HG03139 (cell line): ENCODE measurements at regions not wholly inside any gene's neighbourhood (a gene's known extent, or its start where the extent isn't known, plus 50 kb on each side); places are given as distances from the start of the nearest gene placed in this dataset.
"Not testable (repeated sequence)": the region's sequence is repeated elsewhere in the genome, so short reads cannot be mapped to it uniquely, and the experiment has no call there.

Experiments
- ATAC-seq: cut with Tn5 transposase; IDR thresholded peaks from one replicate; pipeline ENCODE4 v1.9.1; 2021; ENCODE audit not compliant: unreplicated experiment

- no peak for ATAC-seq
These were observed 142.9 kb upstream of the PFKP start for GRCh38 chr10:2924431-2924830.

GRCh38 chr10:2921956-2922680, 145.2 kb upstream of the PFKP start:
- no peak for ATAC-seq

- ATAC-seq, result no peak
These were observed 146.7 kb upstream of the PFKP start for GRCh38 chr10:2920637-2921036.

GRCh38 chr10:2920168-2920567, 147.2 kb upstream of the PFKP start:
- no peak for ATAC-seq

- no peak for ATAC-seq
These were observed 148.3 kb upstream of the PFKP start for GRCh38 chr10:2919016-2919415.

- no peak for ATAC-seq
These were observed 148.9 kb upstream of the PFKP start for GRCh38 chr10:2918489-2918888.

GRCh38 chr10:2917926-2918325, 149.4 kb upstream of the PFKP start:
- no peak for ATAC-seq

GRCh38 chr10:2915412-2915811, 151.9 kb upstream of the PFKP start:
- ATAC-seq, result no peak

GRCh38 chr10:2914741-2915140, 152.6 kb upstream of the PFKP start:
- ATAC-seq, result no peak

GRCh38 chr10:2913474-2913873, 153.9 kb upstream of the PFKP start:
- no peak for ATAC-seq

GRCh38 chr10:2910656-2911055, 156.7 kb upstream of the PFKP start:
- no peak for ATAC-seq

GRCh38 chr10:2909921-2910320, 157.4 kb upstream of the PFKP start:
- ATAC-seq, result no peak

GRCh38 chr10:2908851-2909630, 158.3 kb upstream of the PFKP start:
- ATAC-seq, result no peak

GRCh38 chr10:2906974-2907373, 160.4 kb upstream of the PFKP start:
- no peak for ATAC-seq

- ATAC-seq, result no peak
These were observed 161.5 kb upstream of the PFKP start for GRCh38 chr10:2905851-2906250.

- no peak for ATAC-seq
These were observed 166.8 kb upstream of the PFKP start for GRCh38 chr10:2900530-2900929.

- no peak for ATAC-seq
These were observed 167.9 kb upstream of the PFKP start for GRCh38 chr10:2899246-2899951.

- no peak for ATAC-seq
These were observed 168.9 kb upstream of the PFKP start for GRCh38 chr10:2898509-2898860.

- ATAC-seq, result no peak
These were observed 169.5 kb upstream of the PFKP start for GRCh38 chr10:2897619-2898508.

- not testable (repeated sequence) for ATAC-seq
These were observed 171.0 kb upstream of the PFKP start for GRCh38 chr10:2896334-2896733.

GRCh38 chr10:2895594-2896196, 171.7 kb upstream of the PFKP start:
- ATAC-seq, result no peak
